ENCODE measurements at regions not wholly inside any gene's neighbourhood (a gene's known extent, or its start where the extent isn't known, plus 50 kb on each side); places are given as distances from the start of the nearest gene placed in this dataset.

DNA sequence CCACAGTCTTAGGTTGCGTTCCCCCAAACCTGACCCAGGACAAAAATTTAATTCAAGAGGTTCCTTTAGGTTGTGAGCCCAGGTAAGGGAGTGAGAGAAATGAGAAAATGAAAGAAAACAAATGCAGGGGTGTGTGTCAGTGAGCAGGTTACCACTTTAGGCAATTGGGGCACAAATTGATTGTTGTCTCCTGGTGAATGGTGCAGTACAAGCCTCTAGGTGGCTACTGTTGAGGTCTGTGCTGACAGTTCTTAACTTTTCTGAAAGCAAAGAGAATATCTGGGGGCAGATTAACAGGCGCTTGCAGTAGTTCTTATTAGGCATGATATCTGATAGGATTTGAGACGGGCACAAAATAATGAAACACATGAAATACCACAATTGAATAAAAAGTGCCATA lies 894.6 kb downstream of the FAM181B start:
- Histone ChIP-seq H3K4me2 (ENCODE audit: low read length) (no peak overlapping the region), H3K9me2 (ENCODE audit: insufficient read depth, low read length) (no peaks in the 10 kb centered on the region), H3K36me3 (ENCODE audit: insufficient read depth, low read length) (no peaks in the 10 kb centered on the region), H3K4me3 (ENCODE audit: low read depth, low read length, poor library complexity, severe bottlenecking) (no peak overlapping the region), H3K27ac (ENCODE audit: low read depth, low read length, poor library complexity, severe bottlenecking) (no peak overlapping the region), H3K4me1 (ENCODE audit: insufficient read depth, low read length, poor library complexity, severe bottlenecking) (no peaks in the 10 kb centered on the region), H3K79me2 (ENCODE audit: insufficient read depth, low read depth, low read length) (no peaks in the 10 kb centered on the region), H2AFZ (ENCODE audit: low read length) (no peak overlapping the region), H4K20me1 (ENCODE audit: insufficient read depth, low read length) (no peaks in the 10 kb centered on the region), H3K9me3 (ENCODE audit: low read length) (no peaks in the 10 kb centered on the region)
- no TSS peak for BruUV-seq (replicated peaks)
- no peak for DNase-seq (ENCODE audit: low spot score)
- ChIA-PET CTCF (ENCODE audit: unreplicated experiment) (no interaction called here), POLR2A (no interaction called here)
- TF ChIP-seq EZH2phosphoT487 (IDR thresholded peaks at IDR 0.05; ENCODE audit: borderline replicate concordance, low read depth, low read length): no peak
- TF ChIP-seq CTCF (conservative IDR thresholded peaks at IDR 0.05; ENCODE audit: low read length): no peak
- intact Hi-C loops (cut with micrococcal nuclease; ENCODE audit: unreplicated experiment): no loop called here

DNA sequence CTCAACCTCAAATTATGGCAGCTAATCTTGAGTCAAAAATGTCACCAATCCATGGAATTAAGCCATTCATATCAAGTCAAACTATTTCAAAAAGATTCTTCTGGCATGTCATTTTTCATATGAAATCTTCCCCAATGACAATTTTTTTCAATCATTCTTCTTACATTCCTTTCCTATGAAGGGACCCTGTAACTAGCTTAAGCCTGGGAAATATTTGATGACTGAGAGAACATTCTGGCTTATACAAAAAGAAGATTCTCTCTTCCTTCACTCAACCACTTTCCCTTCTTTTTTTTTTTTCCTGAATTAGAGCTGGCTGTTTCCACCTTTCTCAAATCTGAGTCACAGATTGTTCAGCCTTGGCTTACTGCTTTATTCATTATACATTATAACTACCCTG lies 903.7 kb downstream of the FAM181B start:
- TF ChIP-seq CTCF (conservative IDR thresholded peaks at IDR 0.05; ENCODE audit: low read length) (no peak), EZH2phosphoT487 (IDR thresholded peaks at IDR 0.05; ENCODE audit: borderline replicate concordance, low read depth, low read length) (no peak)
- no TSS peak for BruUV-seq (replicated peaks)
- no peaks in the 10 kb centered on the region for H3K9me3 ChIP-seq (ENCODE audit: low read length)
- no peak for DNase-seq (ENCODE audit: low spot score)
- no peak overlapping the region for H3K27ac ChIP-seq (ENCODE audit: low read depth, low read length, poor library complexity, severe bottlenecking)
- H3K4me3 ChIP-seq (ENCODE audit: low read depth, low read length, poor library complexity, severe bottlenecking): no peak overlapping the region
- no peaks in the 10 kb centered on the region for H4K20me1 ChIP-seq (ENCODE audit: insufficient read depth, low read length)
- H3K79me2 ChIP-seq (ENCODE audit: insufficient read depth, low read depth, low read length): no peaks in the 10 kb centered on the region
- no peaks in the 10 kb centered on the region for H3K9me2 ChIP-seq (ENCODE audit: insufficient read depth, low read length)
- no peak overlapping the region for H3K4me2 ChIP-seq (ENCODE audit: low read length)
- H3K4me1 ChIP-seq (ENCODE audit: insufficient read depth, low read length, poor library complexity, severe bottlenecking): no peaks in the 10 kb centered on the region
- no peak overlapping the region for H2AFZ ChIP-seq (ENCODE audit: low read length)
- intact Hi-C loops (cut with micrococcal nuclease; ENCODE audit: unreplicated experiment): no loop called here
- H3K36me3 ChIP-seq (ENCODE audit: insufficient read depth, low read length): no peaks in the 10 kb centered on the region
- POLR2A ChIA-PET: interaction anchor here (0.7 kb wide), 2 partner anchors 34 to 348 kb away, joined by 3 read pairs; no protein-coding TSS in a partner anchor
- CTCF ChIA-PET (ENCODE audit: unreplicated experiment): no interaction called here

- Histone ChIP-seq H3K4me2 (ENCODE audit: low read length) (no peak overlapping the region), H3K79me2 (ENCODE audit: insufficient read depth, low read depth, low read length) (no peaks in the 10 kb centered on the region), H2AFZ (ENCODE audit: low read length) (no peak overlapping the region), H4K20me1 (ENCODE audit: insufficient read depth, low read length) (no peaks in the 10 kb centered on the region), H3K9me3 (ENCODE audit: low read length) (no peaks in the 10 kb centered on the region), H3K36me3 (ENCODE audit: insufficient read depth, low read length) (no peaks in the 10 kb centered on the region), H3K9me2 (ENCODE audit: insufficient read depth, low read length) (no peaks in the 10 kb centered on the region), H3K4me1 (ENCODE audit: insufficient read depth, low read length, poor library complexity, severe bottlenecking) (no peaks in the 10 kb centered on the region), H3K27ac (ENCODE audit: low read depth, low read length, poor library complexity, severe bottlenecking) (no peak overlapping the region), H3K4me3 (ENCODE audit: low read depth, low read length, poor library complexity, severe bottlenecking) (no peak overlapping the region)
- CTCF ChIA-PET (ENCODE audit: unreplicated experiment): no interaction called here
- no TSS peak for BruUV-seq (replicated peaks)
- TF ChIP-seq EZH2phosphoT487 (IDR thresholded peaks at IDR 0.05; ENCODE audit: borderline replicate concordance, low read depth, low read length) (no peak), CTCF (conservative IDR thresholded peaks at IDR 0.05; ENCODE audit: low read length) (no peak)
- intact Hi-C loops (cut with micrococcal nuclease; ENCODE audit: unreplicated experiment): no loop called here
- DNase-seq (ENCODE audit: low spot score): no peak
- POLR2A ChIA-PET: no interaction called here
Observed at GRCh38 chr11:81825346-81825745, 908.3 kb downstream of the FAM181B start.
